Stimulated activated CD8-positive, alpha-beta memory T cell treated with anti-CD3 and anti-CD28 coated beads, Interleukin-15, amount 100 ng/mL, for 4 hours (primary cell): ENCODE measurements at regions not wholly inside any gene's neighbourhood (a gene's known extent, or its start where the extent isn't known, plus 50 kb on each side); places are given as distances from the start of the nearest gene placed in this dataset.
"Not testable (repeated sequence)": the region's sequence is repeated elsewhere in the genome, so short reads cannot be mapped to it uniquely, and the experiment has no call there.

Source experiments
- DNase-seq, 2 donors: peaks; one replicate each; pipeline ENCODE4 v3.0.0-alpha.2; 2020; ENCODE audit warnings: low read depth in 2 of 2

- DNase-seq, result no peak
Measured at GRCh38 chr6:15769511-15770018, 106.7 kb upstream of the DTNBP1 start.

DNA sequence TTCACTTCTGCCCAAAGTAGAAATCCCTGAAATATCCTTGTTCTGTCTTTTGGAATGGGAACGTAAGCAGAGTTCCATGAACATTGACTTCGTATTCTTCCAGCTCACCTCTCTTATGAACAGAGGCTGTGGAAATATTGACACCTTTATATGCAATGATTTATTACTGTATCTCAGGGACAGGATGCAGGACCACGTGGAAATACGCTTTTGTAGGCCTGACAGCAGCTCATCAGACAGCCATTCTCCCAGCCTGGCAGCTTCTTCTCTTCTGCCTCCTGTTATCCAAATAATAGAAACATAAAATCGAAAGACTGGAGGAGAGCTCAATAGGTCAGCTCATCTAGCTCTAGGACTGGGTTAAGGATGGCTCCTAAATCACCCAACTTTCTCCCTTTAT lies 106.2 kb upstream of the DTNBP1 start:
- DNase-seq, result no peak

GRCh38 chr6:15763837-15764236 lies 101.0 kb upstream of the DTNBP1 start:
- no peak for DNase-seq

DNA sequence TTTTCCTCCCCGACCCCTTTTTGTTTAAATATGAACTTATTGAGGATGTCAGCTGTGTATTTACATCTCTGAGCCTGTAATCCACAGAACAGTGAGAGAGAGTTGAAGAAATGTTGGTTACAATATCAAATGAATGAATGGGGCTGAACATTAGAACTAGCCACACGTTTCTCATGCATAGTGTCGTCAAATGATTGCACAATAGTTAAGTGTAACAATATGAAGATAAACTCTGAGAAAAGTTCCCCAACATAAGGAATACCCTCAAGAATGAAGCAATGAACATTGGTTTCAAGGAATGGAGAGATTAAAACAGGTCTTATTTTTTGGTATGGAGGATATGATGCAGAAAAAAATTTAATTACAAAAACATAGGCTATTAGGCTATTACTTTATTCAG lies 100.5 kb upstream of the DTNBP1 start:
- no peak for DNase-seq

DNA sequence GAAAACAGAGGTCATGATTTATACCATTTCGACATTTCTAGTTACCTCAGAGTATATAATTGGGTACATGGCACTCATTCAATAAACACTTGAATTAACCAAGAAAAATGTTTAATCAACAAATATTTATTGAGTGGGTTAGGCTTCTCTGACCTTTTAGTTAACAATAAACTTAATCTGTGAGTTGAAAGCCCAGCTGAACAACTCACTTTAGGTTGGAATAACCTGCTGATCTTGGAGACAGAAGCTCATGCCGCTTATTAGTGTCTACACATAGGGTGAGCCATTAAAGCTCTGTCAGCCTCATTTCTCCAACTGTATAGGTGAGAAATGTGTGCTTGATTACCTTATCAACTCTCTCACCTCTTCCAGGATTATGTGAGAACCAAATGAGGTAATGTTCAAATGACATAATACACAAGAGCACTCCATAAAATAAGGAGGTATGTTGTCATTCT lies 98.2 kb upstream of the DTNBP1 start:
- no peak for DNase-seq

DNA sequence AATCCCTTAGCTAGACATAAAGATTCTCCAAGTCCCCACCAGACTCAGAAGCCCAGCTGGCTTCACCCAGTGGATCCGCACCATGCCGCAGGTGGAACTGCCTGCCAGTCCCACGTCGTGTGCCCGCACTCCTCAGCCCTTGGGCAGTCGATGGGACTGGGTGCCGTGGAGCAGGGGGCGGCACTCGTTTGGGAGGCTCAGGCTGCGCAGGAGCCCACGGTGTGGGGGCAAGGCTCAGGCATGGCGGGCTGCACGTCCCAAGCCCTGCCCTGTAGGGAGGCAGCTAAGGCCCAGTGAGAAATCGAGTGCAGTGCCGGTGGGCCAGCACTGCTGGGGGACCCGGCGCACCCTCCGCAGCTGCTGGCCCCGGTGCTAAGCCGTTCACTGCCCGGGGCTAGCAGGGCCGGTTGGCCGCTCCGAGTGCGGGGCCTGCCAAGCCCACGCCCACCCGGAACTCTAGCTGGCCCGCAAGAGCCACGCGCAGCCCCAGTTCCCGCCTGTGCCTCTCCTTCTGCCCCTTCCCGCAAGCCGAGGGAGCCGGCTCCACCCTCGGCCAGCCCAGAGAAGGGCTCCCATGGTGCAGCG lies 95.9 kb upstream of the DTNBP1 start:
- no peak for DNase-seq

- no peak for DNase-seq
Measured at GRCh38 chr6:15755526-15755925, 92.7 kb upstream of the DTNBP1 start.

- no peak for DNase-seq
Measured at GRCh38 chr6:15754706-15755079, 91.9 kb upstream of the DTNBP1 start.

DNA sequence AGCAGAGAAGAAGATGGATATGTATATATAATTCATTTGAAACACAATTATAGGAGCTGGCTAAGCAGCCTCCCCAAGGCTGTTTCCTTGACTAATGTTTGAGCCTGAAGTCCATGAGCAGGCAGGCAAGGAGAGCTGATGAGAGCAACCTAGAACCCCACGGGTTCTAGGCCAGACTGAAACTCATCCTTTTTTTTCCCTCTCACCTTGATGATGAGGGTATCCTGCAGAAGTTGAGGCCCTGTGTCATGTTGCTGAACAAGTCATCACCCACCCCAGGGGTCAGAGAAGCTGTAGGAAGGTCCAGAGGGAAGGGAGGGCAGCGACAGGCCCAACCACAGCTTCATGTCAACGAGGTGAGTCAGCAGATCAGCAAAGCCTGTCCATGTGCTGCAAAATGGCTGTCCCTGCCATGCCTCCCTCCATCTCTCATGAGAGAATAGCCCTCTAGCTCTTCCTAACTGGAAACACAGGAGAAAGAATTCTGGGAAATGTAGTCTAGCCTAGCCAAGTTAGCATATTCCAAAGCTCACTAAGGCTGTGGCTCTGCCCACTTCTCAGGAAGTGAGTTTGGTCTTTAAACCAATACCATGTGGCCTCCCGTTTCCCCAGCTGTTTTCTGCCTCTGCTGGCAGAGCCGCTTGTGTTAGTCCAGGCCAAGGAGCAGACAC lies 91.3 kb upstream of the DTNBP1 start:
- no peak for DNase-seq

DNA sequence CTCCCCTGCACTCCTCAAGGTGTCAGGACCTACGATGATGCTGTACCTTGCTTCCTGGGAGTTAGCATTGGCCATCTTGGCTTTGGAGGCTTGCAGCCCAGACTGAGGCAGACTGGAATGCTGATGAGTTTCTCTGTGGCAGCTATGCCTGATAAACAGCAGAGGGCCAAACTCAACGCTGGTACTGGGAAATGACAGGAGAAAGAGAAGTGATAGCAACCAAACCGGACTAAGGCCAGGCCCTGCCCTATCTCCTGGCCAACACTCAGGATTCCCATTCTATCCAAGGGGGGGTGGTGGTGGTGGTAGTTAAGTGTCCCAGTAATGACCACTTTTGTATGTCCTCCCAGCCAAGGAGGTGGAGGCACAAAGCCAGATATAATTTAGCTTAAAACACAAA lies 90.0 kb upstream of the DTNBP1 start:
- DNase-seq, result no peak

DNA sequence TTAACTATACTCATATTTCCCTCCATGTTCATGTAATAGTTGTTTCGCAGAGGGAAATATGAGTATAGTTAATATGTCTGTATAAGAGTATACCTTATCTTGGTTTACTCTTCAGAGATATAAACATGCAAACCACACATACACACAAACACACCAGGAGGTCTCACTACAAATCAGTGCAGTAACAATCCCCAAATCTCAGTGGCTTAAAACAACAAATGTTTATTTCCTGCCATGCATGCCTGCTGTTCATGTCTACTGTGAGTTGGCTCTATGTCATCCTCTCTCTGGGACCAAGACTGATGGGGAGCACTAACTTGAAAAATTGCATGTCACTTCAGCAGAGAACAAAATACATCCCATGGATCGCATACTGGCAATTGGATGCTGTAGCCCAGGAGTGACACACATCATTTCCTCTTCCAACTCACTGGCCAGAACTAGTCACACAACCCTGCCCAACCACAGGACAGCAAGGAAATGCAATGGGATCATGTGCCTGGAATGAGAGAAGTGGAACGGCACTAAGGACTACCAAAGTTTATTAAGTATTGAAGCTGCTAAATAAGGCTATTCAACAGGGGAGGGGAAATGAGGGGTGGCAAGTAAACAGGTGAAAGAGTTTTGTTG lies 89.0 kb upstream of the DTNBP1 start:
- no peak for DNase-seq

DNA sequence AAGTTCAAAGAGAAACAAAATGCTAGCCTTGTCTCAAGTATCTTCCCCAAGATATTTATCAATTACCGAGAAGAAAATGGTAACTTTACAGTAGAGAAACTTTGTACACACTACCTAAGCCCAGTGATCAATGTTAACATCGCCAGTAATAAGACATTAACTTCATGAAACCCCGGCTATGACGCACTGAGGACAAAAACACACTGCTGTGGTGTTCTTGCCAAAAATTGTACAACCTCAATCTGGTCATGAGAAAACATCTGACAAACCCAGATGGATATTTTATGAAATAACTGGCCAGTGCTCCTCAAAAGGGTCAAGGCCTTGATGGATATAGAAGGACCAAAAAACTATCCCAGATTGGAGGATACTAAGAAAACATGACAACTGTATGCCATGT lies 85.5 kb upstream of the DTNBP1 start:
- DNase-seq, result no peak

- no peak for DNase-seq
Measured at GRCh38 chr6:15747354-15747883, 84.6 kb upstream of the DTNBP1 start.

- no peak for DNase-seq
Measured at GRCh38 chr6:15745781-15746180, 83.0 kb upstream of the DTNBP1 start.

DNA sequence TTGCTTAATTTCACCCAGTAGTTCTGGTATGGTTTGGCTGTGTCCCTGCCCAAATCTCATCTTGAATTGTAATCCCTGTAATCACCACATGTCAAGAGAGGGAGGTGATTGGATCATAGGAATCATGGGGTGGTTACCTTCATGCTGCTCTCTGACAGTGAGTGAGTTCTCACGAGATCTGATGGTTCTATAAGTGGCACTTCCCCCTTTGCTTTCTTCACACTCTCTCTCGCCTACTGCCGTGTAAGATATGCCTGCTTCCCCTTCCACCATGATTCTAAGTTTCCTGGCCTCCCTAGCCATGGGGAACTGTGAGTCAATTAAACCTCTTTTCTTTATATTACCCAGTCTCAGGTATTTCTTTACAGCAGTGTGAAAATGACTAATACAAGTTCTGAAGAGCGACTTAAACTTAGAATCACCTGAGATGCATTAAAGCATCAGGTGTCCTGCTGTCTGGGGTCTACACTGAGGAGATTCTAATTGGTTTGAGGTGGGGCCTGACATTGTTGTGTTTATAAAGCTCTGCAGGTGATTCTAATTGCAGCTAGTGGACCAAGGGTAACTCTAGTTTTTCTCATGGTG lies 82.1 kb upstream of the DTNBP1 start:
- no peak for DNase-seq

DNA sequence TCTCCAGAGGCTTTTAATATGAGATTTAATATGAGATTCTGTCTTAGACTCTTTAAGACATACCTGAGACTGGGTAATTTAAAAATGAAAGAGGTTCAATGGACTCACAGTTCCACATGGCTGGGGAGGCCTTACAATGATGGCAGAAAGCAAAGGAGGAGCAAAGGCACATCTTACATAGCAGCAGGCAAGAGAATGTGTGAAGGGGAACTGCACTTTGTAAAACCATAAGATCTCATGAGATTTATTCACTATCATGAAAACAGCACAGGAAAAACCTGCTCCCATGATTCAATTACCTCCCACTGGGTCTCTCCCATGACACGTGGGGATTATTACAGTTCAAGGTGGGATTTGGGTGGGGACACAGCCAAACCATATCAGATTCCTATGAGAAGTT lies 79.2 kb upstream of the DTNBP1 start:
- DNase-seq, result not testable (repeated sequence)

DNA sequence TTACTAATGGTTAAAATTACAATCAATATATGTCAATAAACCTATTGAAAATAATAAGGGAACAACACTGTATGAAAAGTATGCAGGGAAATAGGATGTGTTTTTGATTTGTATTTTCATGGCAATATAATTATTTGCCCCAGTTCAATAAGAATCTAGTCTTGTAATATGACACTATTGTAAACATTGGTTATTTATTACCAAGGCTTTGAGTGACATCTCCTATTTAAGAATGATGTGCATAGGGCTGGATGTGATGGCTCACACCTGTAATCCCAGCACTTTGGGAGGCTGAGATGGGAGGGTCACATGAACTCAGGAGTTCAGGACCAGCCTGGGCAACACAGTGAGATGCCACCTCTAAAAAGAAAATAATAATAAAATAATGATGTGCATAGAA lies 78.6 kb upstream of the DTNBP1 start:
- DNase-seq, result no peak

GRCh38 chr6:15739867-15740266 lies 77.0 kb upstream of the DTNBP1 start:
- DNase-seq, result no peak

- DNase-seq, result no peak
Measured at GRCh38 chr6:15739353-15739752, 76.5 kb upstream of the DTNBP1 start.

- DNase-seq, result not testable (repeated sequence)
Measured at GRCh38 chr6:15738195-15738594, 75.4 kb upstream of the DTNBP1 start.

- DNase-seq, result no peak
Measured at GRCh38 chr6:15736297-15736696, 73.5 kb upstream of the DTNBP1 start.

GRCh38 chr6:15735567-15736265 lies 72.9 kb upstream of the DTNBP1 start:
- no peak for DNase-seq
